Prostate gland (tissue), 2 donors: ENCODE measurements at regions not wholly inside any gene's neighbourhood (a gene's known extent, or its start where the extent isn't known, plus 50 kb on each side); places are given as distances from the start of the nearest gene placed in this dataset.

Experiments used
- POLR2A ChIP-seq: fragments of 450-650 bp; IDR thresholded peaks from one replicate; pipeline ENCODE4 v1.6.1; 2016; ENCODE audit warnings: antibody characterized with exemption, mild to moderate bottlenecking
- POLR2AphosphoS5 ChIP-seq: sonication (generic); formaldehyde crosslinking; IDR thresholded peaks from one replicate; pipeline ENCODE4 v1.6.1; 2017; ENCODE audit warnings: antibody characterized with exemption
- TF ChIP-seq, protein P1 (sequence below), 4 experiments: fragments of 200-600 bp in 2 of 4; fragments of 450-650 bp in 2 of 4; sonication (generic) in 2 of 4; IDR thresholded peaks; 1 replicate in 3 of 4; 2 replicates in 1 of 4; pipeline ENCODE4 v1.5.1; 2016 to 2019; ENCODE audit warnings: antibody characterized with exemption in 4 of 4, mild to moderate bottlenecking in 2 of 4, moderate library complexity in 2 of 4

DNA sequence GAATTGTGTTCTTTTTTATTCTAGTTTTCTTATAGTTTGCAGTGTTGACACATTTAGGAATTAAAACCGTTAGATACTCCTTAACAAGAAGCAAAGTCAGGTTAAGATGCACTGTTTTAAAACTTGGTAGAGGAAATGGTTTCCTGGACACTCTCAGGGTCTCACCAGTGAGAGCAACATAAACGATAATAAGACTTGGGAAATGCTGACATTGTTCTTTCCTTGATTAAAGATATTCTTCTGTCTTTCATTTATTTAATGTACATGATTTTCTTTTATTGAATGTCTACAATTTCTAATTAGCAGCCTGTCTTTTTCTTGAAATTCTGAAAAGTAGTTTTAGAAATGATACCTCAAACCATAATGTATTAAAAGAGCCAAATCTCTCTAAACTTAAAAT is 707.9 kb upstream of the CHD1 start:
- TF ChIP-seq, protein P1, sequence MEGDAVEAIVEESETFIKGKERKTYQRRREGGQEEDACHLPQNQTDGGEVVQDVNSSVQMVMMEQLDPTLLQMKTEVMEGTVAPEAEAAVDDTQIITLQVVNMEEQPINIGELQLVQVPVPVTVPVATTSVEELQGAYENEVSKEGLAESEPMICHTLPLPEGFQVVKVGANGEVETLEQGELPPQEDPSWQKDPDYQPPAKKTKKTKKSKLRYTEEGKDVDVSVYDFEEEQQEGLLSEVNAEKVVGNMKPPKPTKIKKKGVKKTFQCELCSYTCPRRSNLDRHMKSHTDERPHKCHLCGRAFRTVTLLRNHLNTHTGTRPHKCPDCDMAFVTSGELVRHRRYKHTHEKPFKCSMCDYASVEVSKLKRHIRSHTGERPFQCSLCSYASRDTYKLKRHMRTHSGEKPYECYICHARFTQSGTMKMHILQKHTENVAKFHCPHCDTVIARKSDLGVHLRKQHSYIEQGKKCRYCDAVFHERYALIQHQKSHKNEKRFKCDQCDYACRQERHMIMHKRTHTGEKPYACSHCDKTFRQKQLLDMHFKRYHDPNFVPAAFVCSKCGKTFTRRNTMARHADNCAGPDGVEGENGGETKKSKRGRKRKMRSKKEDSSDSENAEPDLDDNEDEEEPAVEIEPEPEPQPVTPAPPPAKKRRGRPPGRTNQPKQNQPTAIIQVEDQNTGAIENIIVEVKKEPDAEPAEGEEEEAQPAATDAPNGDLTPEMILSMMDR (IDR thresholded peaks at IDR 0.05), result no peak
- TF ChIP-seq POLR2AphosphoS5 (no peak), POLR2A (no peak)
